Cardiac muscle cell (in vitro differentiated cells and primary cell): ENCODE measurements at regions not wholly inside any gene's neighbourhood (a gene's known extent, or its start where the extent isn't known, plus 50 kb on each side); places are given as distances from the start of the nearest gene placed in this dataset.
A peak's percentile ranks its signal among the peaks of the same experiment; 100 is the strongest.
"Not testable (repeated sequence)": the region's sequence is repeated elsewhere in the genome, so short reads cannot be mapped to it uniquely, and the experiment has no call there.

Source experiments
- DNase-seq, 2 donors: peaks; one replicate each; pipeline versions ENCODE4 v3.0.0 to v3.0.0-alpha.2; 2010 to 2017; ENCODE audit warnings: low read depth in 1 of 2, low spot score in 1 of 2
- H3K27ac ChIP-seq: fragments of 200-600 bp; sonication (generic); 2 replicates; pipeline ENCODE4 v1.5.1; 2016
- H3K27me3 ChIP-seq: fragments of 200-600 bp; sonication (generic); 2 replicates; pipeline ENCODE4 v1.6.0; 2016; ENCODE audit warnings: control low read depth
- H3K36me3 ChIP-seq: fragments of 200-600 bp; sonication (generic); 2 replicates; pipeline ENCODE4 v1.5.1; 2016; ENCODE audit warnings: control low read depth
- H3K4me1 ChIP-seq: fragments of 200-600 bp; sonication (generic); 2 replicates; pipeline ENCODE4 v1.8.1; 2017; ENCODE audit warnings: low read depth, mild to moderate bottlenecking, mixed run types
- H3K4me3 ChIP-seq: fragments of 200-600 bp; sonication (generic); 2 replicates; pipeline ENCODE4 v1.5.1; 2016; ENCODE audit warnings: mild to moderate bottlenecking
- H3K9me3 ChIP-seq: fragments of 200-600 bp; sonication (generic); 2 replicates; pipeline ENCODE4 v1.5.1; 2017; ENCODE audit warnings: low read depth, mild to moderate bottlenecking, control low read depth
- CTCF ChIP-seq: IDR thresholded peaks from 2 replicates; pipeline ENCODE4 v1.5.1; 2012; ENCODE audit warnings: low read depth, mild to moderate bottlenecking, low read length

DNA sequence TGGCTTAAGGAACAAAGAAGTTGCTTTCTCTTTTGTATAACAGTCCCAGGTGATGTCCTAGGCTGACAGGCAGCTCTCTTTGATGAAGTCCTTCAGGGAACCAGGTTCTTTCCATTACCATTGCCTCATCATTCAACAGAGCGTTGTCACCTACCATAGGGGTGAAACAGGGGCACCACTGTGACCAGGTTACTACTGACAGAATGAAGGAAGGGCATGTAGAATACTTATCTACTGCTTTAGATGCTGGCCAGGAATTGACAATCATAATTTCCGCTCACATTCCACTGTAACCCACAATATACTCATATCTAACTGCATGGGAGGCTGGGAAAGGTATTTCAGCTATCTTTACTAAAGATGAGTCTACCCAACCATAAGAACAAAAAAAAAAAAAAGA, 148.0 kb upstream of the FNDC3A start:
- no peak overlapping the region for H3K27ac ChIP-seq
- H3K27me3 ChIP-seq, result no peaks in the 10 kb centered on the region
- no peaks in the 10 kb centered on the region for H3K4me1 ChIP-seq
- DNase-seq, result no peak
- H3K4me3 ChIP-seq, result no peak overlapping the region
- H3K36me3 ChIP-seq, result no peaks in the 10 kb centered on the region
- no peaks in the 10 kb centered on the region for H3K9me3 ChIP-seq
- TF ChIP-seq CTCF, result no peak

DNA sequence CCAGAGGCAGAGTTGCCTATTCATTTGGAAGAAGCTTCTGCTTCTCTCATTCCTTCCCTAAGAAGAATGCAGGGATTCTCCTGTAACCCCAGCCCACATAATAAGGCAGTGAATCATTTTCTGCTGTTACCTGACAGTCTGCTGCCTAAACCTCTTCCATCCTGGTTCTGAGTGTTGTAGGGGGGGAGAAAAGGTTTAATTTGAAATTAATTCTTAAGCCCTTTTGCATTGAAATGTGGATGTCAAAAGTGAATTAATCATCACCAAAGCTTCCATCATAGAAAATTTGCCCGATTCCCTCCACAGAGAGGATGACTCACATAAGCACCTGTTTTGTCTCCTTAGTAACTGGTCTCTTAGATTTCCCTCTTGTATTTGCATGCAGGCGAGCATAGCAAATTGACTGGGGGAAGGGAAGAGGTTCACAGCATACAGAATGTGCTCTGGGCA, 146.7 kb upstream of the FNDC3A start:
- Histone ChIP-seq H3K4me1 (no peaks in the 10 kb centered on the region), H3K27me3 (no peaks in the 10 kb centered on the region), H3K36me3 (no peaks in the 10 kb centered on the region), H3K4me3 (no peak overlapping the region), H3K9me3 (no peaks in the 10 kb centered on the region), H3K27ac (no peak overlapping the region)
- TF ChIP-seq CTCF, result no peak
- DNase-seq, result no peak

- Histone ChIP-seq H3K36me3 (no peaks in the 10 kb centered on the region), H3K27me3 (no peaks in the 10 kb centered on the region), H3K27ac (no peak overlapping the region), H3K4me1 (no peaks in the 10 kb centered on the region), H3K9me3 (no peaks in the 10 kb centered on the region), H3K4me3 (no peak overlapping the region)
- DNase-seq, result no peak
- TF ChIP-seq CTCF, result no peak
These were observed 146.2 kb upstream of the FNDC3A start for GRCh38 chr13:48829536-48829935.

- Histone ChIP-seq H3K27me3 (no peaks in the 10 kb centered on the region), H3K27ac (no peak overlapping the region), H3K4me1 (no peaks in the 10 kb centered on the region), H3K4me3 (no peak overlapping the region), H3K9me3 (no peaks in the 10 kb centered on the region), H3K36me3 (no peaks in the 10 kb centered on the region)
- no peak for TF ChIP-seq CTCF
- peak in 1 of 2 donors; percentile 10 for DNase-seq
These were observed 144.5 kb upstream of the FNDC3A start for GRCh38 chr13:48831248-48831647.

DNA sequence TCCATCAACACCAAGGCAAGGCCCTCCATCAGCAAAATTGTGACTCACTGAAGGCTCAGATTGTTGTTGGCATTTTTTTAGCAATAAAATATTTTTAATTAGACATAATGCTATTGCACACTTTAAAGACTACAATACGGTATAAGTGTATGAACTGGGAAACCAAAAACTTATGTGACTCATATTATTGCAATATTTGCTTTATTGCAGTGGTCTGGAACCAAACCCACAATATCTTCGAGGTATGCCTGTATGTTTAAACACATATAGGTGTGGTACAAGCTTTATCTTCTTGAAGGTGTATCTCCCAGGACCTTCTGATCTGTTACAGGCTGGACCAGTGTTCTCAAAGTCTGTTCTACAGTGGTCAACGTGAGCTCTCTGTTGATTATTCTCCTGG, 142.3 kb upstream of the FNDC3A start:
- H3K36me3 ChIP-seq, result no peaks in the 10 kb centered on the region
- peaks cover 4% of the 10 kb centered on the region for H3K4me1 ChIP-seq
- TF ChIP-seq CTCF, result no peak
- no peak overlapping the region for H3K27ac ChIP-seq
- no peaks in the 10 kb centered on the region for H3K27me3 ChIP-seq
- DNase-seq, result no peak
- H3K4me3 ChIP-seq, result no peak overlapping the region
- H3K9me3 ChIP-seq, result no peaks in the 10 kb centered on the region

GRCh38 chr13:48835326-48835725, 140.4 kb upstream of the FNDC3A start:
- H3K36me3 ChIP-seq, H3K27me3 ChIP-seq, H3K27ac ChIP-seq, H3K4me1 ChIP-seq, H3K4me3 ChIP-seq, H3K9me3 ChIP-seq, DNase-seq: not testable (repeated sequence)
